ENCODE measurements at regions not wholly inside any gene's neighbourhood (a gene's known extent, or its start where the extent isn't known, plus 50 kb on each side); places are given as distances from the start of the nearest gene placed in this dataset.
"Not testable (repeated sequence)": the region's sequence is repeated elsewhere in the genome, so short reads cannot be mapped to it uniquely, and the experiment has no call there.

DNA sequence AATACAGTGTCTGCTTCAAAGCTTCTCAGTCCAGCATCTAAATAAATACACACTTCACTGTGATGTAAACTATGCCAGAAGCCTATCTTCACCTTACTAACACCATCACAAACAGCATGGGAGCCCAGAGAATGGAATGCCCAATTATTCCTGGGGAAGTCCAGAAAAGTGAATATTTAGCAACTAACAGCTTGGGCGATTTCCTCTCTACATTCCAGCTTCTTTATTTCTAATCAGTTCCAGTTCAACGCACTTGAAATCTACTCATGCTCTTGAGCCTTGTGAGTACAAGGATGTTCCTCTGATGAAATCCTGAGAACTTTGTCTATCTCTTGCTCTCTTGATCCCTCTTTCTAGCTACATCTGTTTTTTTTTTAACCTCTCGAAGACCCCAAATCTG, 100.4 kb upstream of the C9orf72 start:
- DNase-seq: no peak

DNA sequence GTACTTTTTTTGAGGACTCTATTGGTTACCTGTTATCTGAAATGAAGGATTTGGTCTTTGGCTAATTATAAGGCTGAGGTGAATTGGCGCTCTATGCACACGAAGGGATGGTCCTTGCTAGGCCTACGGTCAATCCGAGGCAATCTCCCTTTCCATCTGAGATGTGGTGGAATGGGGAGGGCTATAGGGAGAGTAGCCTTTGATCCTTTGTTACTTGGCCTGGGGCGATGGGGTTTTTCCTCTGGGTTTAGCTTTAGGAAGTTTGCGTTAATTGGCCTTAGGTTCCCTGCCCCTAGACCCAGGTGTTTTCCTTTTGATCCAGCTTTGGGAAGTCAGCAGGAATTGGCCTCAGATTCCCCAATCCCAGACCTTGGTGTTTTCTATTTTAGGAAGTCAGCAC, 102.1 kb upstream of the C9orf72 start:
- no peak for DNase-seq

GRCh38 chr9:27676827-27677226, 103.5 kb upstream of the C9orf72 start:
- no peak for DNase-seq

GRCh38 chr9:27679338-27679737, 106.1 kb upstream of the C9orf72 start:
- DNase-seq: no peak

GRCh38 chr9:27683181-27683580, 109.9 kb upstream of the C9orf72 start:
- no peak for DNase-seq

DNA sequence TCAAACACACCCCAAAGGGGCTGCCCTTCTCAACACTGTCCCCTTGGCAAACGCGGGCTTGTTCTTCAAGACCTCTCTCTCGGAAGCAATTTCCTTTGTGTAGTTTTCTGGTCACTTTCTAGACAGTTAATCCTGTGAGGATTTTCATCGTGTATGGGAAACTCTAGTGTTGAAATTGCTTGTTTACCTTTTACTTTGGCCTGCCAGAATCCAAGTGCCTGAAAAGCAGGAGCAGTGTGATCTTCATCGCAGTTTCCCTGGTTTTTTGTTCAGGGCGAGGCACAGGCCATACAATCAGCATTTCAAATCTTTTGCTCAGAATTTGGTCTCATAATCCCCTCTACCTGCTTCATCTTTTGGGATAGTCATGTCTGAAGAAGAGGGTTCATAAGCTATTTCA, 115.7 kb upstream of the C9orf72 start:
- DNase-seq: no peak

DNA sequence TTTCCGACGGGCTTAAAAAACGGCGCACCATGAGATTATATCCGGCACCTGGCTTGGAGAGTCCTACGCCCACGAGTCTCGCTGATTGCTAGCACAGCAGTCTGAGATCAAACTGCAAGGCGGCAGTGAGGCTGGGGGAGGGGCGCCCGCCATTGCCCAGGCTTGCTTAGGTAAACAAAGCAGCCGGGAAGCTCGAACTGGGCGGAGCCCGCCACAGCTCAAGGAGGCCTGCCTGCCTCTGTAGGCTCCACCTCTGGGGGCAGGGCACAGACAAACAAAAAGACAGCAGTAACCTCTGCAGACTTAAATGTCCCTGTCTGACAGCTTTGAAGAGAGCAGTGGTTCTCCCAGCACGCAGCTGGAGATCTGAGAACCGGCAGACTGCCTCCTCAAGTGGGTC, 117.5 kb upstream of the C9orf72 start:
- DNase-seq: not testable (repeated sequence)

DNA sequence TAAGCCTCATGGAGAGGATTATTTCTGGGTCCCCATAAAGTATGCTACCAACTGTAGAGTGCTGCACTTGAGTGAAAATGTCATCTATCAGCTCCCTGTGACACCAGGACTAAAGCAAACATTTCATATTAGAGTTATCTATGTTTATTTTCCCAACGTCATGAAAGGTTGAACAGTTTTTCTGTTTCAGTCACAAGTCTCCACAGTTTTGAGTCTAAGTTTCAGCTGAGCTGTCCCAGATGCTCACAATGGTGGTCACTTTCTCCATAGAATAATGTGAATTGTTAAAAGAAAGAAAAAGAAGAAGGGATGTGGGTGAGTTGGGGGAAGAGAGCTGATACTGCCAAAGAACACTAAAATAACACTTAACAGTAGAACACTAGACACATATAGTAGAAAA, 126.3 kb upstream of the C9orf72 start:
- no peak for DNase-seq

DNA sequence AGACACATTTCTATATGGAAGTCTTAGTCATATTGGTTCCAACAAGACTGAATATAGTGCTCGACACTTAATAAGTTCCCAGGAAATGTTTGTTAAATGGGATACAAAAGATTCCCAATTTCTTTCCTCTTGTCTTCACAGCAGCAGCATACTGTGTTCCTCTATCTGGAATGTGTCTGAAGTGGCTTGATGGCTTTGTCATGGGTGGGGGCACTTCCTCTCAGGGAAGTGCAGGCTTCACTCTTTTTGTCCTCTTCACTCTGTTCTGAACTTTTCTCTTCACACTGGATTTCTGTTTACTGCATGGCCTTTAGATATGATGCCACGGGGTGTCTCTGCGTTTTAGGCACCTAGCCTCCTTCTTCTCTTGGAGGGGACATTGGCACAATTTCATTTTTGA, 127.7 kb upstream of the C9orf72 start:
- no peak for DNase-seq

GRCh38 chr9:27701587-27701986, 128.3 kb upstream of the C9orf72 start:
- DNase-seq: peak; percentile 80

GRCh38 chr9:27703216-27703980, 130.1 kb upstream of the C9orf72 start:
- DNase-seq: no peak

DNA sequence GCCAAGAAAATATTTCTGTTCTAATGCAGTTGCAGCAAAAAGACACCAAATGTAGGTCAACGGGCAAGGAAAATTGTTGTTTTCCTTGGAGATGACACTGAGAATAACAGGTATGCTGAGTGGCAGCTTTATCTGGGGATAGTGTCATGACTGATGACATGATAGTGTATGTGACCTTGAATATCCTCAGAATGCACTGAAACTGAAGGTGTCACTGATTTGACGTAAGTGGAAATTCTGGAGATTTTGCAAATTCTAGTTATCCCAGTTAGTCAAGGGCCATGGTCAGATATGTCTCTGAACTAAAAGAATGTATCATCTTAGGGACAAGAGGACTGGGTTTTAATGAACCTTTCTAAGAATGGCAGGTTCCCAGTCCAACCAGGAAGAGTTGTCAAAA, 138.0 kb upstream of the C9orf72 start:
- DNase-seq: no peak

- DNase-seq: no peak
Observed at GRCh38 chr9:27712806-27713205, 139.5 kb upstream of the C9orf72 start.

DNA sequence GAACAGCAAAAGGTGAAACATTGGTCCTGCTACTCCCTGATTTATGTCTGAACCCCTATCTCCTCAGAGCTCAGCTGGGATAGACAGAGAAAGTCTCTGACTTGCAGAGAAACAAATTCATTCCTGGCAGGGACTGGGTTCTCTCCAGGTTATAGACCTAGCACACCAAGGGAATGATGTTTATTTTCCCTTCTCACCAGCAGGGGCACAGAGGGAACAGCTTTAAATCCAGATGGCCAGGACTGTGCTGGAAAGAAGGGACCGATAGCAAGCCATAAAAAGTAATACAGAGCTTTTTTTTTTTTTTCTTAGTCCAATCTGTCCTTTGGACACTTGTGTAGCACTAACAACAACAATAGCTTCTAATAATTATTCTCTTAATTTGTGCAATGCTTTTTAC, 141.1 kb upstream of the C9orf72 start:
- DNase-seq: no peak

GRCh38 chr9:27715651-27716050, 142.4 kb upstream of the C9orf72 start:
- no peak for DNase-seq

GRCh38 chr9:27717991-27718390, 144.7 kb upstream of the C9orf72 start:
- DNase-seq: no peak

DNA sequence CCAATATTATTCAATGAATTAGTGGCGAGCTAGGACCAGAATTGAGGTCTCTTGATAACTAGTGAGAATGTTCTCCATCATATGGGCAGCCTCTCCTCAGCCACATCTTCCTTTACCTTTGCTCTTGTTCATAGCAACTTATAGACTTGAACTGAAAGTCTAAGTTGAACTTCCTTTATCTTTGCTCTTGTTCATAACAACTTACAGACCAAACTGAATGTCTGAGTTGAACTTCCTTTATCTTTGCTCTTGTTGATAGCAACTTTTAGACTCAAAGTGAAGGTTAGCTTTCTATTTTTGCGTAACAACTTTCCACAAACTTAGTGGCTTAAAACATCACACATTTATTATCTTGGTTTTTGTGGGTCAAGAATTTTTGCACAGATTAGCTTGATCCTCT, 146.4 kb upstream of the C9orf72 start:
- no peak for DNase-seq

GRCh38 chr9:27722866-27723265, 149.6 kb upstream of the C9orf72 start:
- DNase-seq: no peak

DNA sequence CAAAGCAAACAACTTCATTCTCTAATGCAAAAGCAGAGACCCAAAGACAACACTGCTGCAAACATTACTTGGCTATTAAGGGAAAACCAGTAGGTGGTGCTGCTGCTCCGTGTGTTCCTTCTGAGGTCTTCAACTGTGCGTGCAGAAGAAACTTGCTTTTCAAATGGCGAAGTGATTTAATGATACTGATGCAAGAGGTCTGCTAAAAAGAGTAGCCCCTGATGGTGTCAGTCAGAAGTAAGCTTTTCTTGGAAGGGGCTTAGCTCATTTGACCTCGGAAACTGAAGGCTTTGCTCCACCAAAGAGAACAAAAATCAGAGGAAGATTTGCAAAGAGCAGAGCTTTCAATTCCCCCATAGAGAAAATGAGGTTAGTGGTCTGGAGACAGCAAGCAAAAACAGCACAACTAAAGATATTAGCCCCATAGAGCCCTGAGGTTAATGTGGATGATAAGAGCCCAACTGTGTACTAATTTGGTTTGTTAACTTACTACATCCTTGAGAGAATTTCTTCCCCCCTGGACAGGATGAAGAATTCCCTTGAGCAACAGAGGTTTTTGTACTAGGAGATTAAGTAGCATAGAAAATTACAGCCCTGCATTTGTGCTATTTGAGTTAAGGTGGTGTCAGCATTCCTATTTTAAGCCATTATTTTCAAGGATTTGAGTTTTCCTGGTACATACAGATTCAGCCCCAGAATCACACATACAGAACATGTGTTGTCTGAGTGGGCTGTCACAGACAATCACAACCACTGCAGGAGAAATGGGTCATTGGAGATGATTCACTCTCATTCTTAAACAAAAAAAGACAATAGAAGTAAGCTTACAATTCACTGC, 153.2 kb upstream of the C9orf72 start:
- DNase-seq: peak; percentile 84

- no peak for DNase-seq
Observed at GRCh38 chr9:27732494-27732893, 159.2 kb upstream of the C9orf72 start.

DNA sequence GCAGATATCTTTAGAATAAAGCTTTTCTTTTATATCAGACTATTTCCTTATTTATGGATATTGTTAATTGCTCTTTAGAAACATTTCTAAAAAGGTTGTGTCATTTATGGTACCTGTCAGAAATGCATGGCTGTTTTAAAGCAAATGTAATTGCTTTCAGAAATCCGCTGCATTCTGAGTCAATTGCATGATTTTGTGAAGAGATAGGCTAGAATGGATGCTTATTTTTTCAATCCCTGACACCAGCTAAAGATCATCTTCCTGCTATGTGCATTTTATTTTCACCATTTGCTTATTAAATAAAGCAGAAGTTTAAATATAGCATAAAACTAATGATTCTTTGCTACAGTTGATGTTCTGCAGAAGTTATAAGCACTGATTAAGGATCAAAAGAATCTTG, 170.2 kb upstream of the C9orf72 start:
- DNase-seq: no peak

DNA sequence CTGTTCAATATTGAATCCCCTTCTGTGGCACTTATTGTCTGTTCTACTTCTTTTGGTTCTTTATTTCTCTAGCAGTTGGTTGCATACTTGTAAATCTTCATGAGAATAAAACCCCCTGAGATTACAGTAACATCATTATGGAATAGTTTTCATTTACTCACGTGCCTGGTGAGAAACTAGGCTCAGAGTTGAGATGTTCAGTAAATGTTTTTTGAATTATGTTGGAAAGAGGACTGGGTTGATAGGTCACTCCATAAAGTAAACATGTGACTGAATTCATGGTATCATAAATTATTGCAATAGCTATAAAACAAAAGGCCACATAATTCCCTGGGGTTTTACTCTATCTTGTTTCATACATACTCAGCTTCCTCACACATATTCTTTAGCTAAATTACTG, 174.2 kb upstream of the C9orf72 start:
- no peak for DNase-seq

GRCh38 chr9:27749838-27750237, 176.6 kb upstream of the C9orf72 start:
- DNase-seq: no peak

GRCh38 chr9:27750566-27750965, 177.3 kb upstream of the C9orf72 start:
- no peak for DNase-seq
